ENCODE measurements at regions not wholly inside any gene's neighbourhood (a gene's known extent, or its start where the extent isn't known, plus 50 kb on each side); places are given as distances from the start of the nearest gene placed in this dataset.

DNA sequence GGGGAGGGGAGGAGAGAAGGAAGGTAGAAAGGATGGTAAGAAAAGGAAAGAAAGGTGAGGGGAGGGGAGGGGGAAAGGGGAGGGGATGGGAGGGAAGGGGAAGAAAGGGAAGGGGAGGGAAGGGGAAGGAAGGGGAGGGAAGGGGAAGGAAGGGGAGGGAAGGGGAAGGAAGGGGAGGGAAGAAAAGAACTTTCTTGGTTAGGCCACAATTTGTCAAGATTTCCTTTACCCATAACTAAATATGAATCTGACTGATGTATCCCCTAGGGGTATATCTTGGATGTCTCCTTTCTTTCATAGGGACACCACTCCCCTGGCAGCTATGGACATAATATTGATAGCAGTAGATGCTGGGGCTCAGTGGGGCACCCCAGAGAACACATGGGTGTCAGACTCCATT lies 54.4 kb upstream of the PRELP start:
- H3K4me1 Mint-ChIP-seq, result peaks cover 3 to 7% (median 6%) of the 10 kb centered on the region in 3 donors
- peaks cover 2% of the 10 kb centered on the region for H3K36me3 Mint-ChIP-seq
- no peak overlapping the region for H3K4me3 Mint-ChIP-seq
- H3K27ac Mint-ChIP-seq, result no peak overlapping the region
- H3K9me3 Mint-ChIP-seq, result peaks cover 0 to 1% (median 0%) of the 10 kb centered on the region in 3 donors
- peaks cover 4% of the 10 kb centered on the region for H3K27me3 Mint-ChIP-seq

DNA sequence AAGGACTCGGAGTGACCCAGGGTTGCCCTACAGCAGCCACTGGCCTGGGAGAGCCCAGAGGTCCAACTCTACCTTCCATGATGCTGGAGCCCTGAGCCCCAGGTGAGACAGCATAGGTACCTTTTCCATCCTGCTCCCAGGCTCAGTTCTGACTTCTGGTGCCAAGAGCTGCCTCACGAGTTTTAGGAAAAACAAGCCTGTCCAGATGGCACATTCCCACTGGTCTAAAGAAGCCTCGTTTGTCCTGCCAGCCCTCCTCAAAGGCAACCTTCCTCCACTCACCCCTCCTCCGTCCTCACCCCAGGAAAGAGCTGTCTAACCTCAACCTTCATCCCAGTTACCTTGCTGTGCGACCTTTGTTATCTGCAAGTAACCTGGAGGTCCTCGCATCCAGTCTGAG lies 53.5 kb upstream of the PRELP start:
- Mint-ChIP-seq H3K27me3 (peaks cover 4% of the 10 kb centered on the region), H3K9me3 (peaks cover 0 to 1% (median 0%) of the 10 kb centered on the region in 3 donors), H3K27ac (no peak overlapping the region), H3K36me3 (no peaks in the 10 kb centered on the region), H3K4me3 (no peak overlapping the region), H3K4me1 (peaks cover 3 to 7% (median 6%) of the 10 kb centered on the region in 3 donors)

DNA sequence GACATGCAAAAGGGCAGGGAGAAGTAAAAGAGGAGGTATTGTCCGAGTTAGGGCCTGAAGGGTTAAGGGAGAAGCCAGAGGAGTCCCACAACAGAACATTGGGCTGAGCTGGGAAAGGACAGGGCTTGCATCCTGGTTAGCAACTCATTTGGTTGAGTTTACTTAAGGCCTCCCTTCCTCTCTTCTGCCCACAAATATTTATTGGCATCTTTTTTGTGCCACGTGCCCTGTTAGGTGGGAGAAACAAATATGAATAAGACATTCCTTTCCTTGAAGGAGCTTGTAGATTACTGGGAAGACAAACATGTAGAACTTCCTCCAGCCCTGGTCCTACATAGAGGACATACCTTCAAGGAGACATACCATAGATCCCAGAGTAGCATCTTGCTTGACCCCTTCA lies 53.0 kb upstream of the PRELP start:
- H3K27ac Mint-ChIP-seq, result no peak overlapping the region
- peaks cover 3 to 7% (median 6%) of the 10 kb centered on the region in 3 donors for H3K4me1 Mint-ChIP-seq
- H3K4me3 Mint-ChIP-seq, result no peak overlapping the region
- H3K27me3 Mint-ChIP-seq, result peaks cover 8% of the 10 kb centered on the region
- no peaks in the 10 kb centered on the region for H3K36me3 Mint-ChIP-seq
- H3K9me3 Mint-ChIP-seq, result peaks cover 0 to 1% (median 0%) of the 10 kb centered on the region in 3 donors

- Mint-ChIP-seq H3K27me3 (peaks cover 12% of the 10 kb centered on the region), H3K4me1 (peaks cover 3 to 10% (median 7%) of the 10 kb centered on the region in 3 donors), H3K27ac (no peak overlapping the region), H3K4me3 (no peak overlapping the region), H3K36me3 (no peaks in the 10 kb centered on the region), H3K9me3 (peaks cover 0 to 1% (median 0%) of the 10 kb centered on the region in 3 donors)
These were observed 51.3 kb upstream of the PRELP start for GRCh38 chr1:203424285-203424684.

GRCh38 chr1:203424861-203425662 lies 50.5 kb upstream of the PRELP start:
- no peak overlapping the region for H3K27ac Mint-ChIP-seq
- peaks cover 3 to 10% (median 7%) of the 10 kb centered on the region in 3 donors for H3K4me1 Mint-ChIP-seq
- no peaks in the 10 kb centered on the region for H3K36me3 Mint-ChIP-seq
- H3K4me3 Mint-ChIP-seq, result no peak overlapping the region
- H3K27me3 Mint-ChIP-seq, result peaks cover 14% of the 10 kb centered on the region
- H3K9me3 Mint-ChIP-seq, result peaks cover 0 to 1% (median 0%) of the 10 kb centered on the region in 3 donors

- peak overlapping the region in 1 of 3 donors; percentile 9 for H3K27ac Mint-ChIP-seq
These were observed 50.0 kb upstream of the PRELP start for GRCh38 chr1:203425663-203425975.

More at GRCh38 chr1:203425663-203425975, 50.0 kb upstream of the PRELP start:
- peaks cover 3 to 10% (median 7%) of the 10 kb centered on the region in 3 donors for H3K4me1 Mint-ChIP-seq
- H3K9me3 Mint-ChIP-seq, result peaks cover 0 to 1% (median 0%) of the 10 kb centered on the region in 3 donors
- H3K4me3 Mint-ChIP-seq, result no peak overlapping the region
- H3K27me3 Mint-ChIP-seq, result peaks cover 14% of the 10 kb centered on the region
- H3K36me3 Mint-ChIP-seq, result no peaks in the 10 kb centered on the region
